ENCODE measurements at regions not wholly inside any gene's neighbourhood (a gene's known extent, or its start where the extent isn't known, plus 50 kb on each side); places are given as distances from the start of the nearest gene placed in this dataset.

GRCh38 chr11:37858398-37858797 is 1260.4 kb upstream of the RAG2 start:
- H3K79me2 ChIP-seq (ENCODE audit: insufficient read depth, low read depth, low read length), result no peaks in the 10 kb centered on the region
- POLR2A ChIA-PET, result no interaction called here
- H3K9me3 ChIP-seq (ENCODE audit: low read length), result no peaks in the 10 kb centered on the region
- no peaks in the 10 kb centered on the region for H3K9me2 ChIP-seq (ENCODE audit: insufficient read depth, low read length)
- no peak overlapping the region for H3K4me3 ChIP-seq (ENCODE audit: low read depth, low read length, poor library complexity, severe bottlenecking)
- CTCF ChIA-PET (ENCODE audit: unreplicated experiment), result no interaction called here
- no peak for TF ChIP-seq EZH2phosphoT487 (IDR thresholded peaks at IDR 0.05; ENCODE audit: borderline replicate concordance, low read depth, low read length)
- peak; percentile 29; the same call in 1 of the 2 replicates for TF ChIP-seq CTCF (conservative IDR thresholded peaks at IDR 0.05; ENCODE audit: low read length)
- H2AFZ ChIP-seq (ENCODE audit: low read length), result no peak overlapping the region
- H3K36me3 ChIP-seq (ENCODE audit: insufficient read depth, low read length), result no peaks in the 10 kb centered on the region
- no peak for DNase-seq (ENCODE audit: low spot score)
- no peak overlapping the region for H3K27ac ChIP-seq (ENCODE audit: low read depth, low read length, poor library complexity, severe bottlenecking)
- H3K4me1 ChIP-seq (ENCODE audit: insufficient read depth, low read length, poor library complexity, severe bottlenecking), result no peaks in the 10 kb centered on the region
- no TSS peak for BruUV-seq (replicated peaks)
- no peak overlapping the region for H3K4me2 ChIP-seq (ENCODE audit: low read length)
- no peaks in the 10 kb centered on the region for H4K20me1 ChIP-seq (ENCODE audit: insufficient read depth, low read length)
- intact Hi-C loops (cut with micrococcal nuclease; ENCODE audit: unreplicated experiment), result no loop called here

GRCh38 chr11:37857726-37858125 is 1259.7 kb upstream of the RAG2 start:
- Histone ChIP-seq H3K9me2 (ENCODE audit: insufficient read depth, low read length) (no peaks in the 10 kb centered on the region), H3K4me3 (ENCODE audit: low read depth, low read length, poor library complexity, severe bottlenecking) (no peak overlapping the region), H3K79me2 (ENCODE audit: insufficient read depth, low read depth, low read length) (no peaks in the 10 kb centered on the region), H2AFZ (ENCODE audit: low read length) (no peak overlapping the region), H3K36me3 (ENCODE audit: insufficient read depth, low read length) (no peaks in the 10 kb centered on the region), H3K27ac (ENCODE audit: low read depth, low read length, poor library complexity, severe bottlenecking) (no peak overlapping the region), H3K4me2 (ENCODE audit: low read length) (no peak overlapping the region), H4K20me1 (ENCODE audit: insufficient read depth, low read length) (no peaks in the 10 kb centered on the region), H3K4me1 (ENCODE audit: insufficient read depth, low read length, poor library complexity, severe bottlenecking) (no peaks in the 10 kb centered on the region), H3K9me3 (ENCODE audit: low read length) (no peaks in the 10 kb centered on the region)
- DNase-seq (ENCODE audit: low spot score), result no peak
- intact Hi-C loops (cut with micrococcal nuclease; ENCODE audit: unreplicated experiment), result no loop called here
- CTCF ChIA-PET (ENCODE audit: unreplicated experiment), result no interaction called here
- POLR2A ChIA-PET, result no interaction called here
- TF ChIP-seq EZH2phosphoT487 (IDR thresholded peaks at IDR 0.05; ENCODE audit: borderline replicate concordance, low read depth, low read length), result no peak
- TF ChIP-seq CTCF (conservative IDR thresholded peaks at IDR 0.05; ENCODE audit: low read length), result no peak
- BruUV-seq (replicated peaks), result no TSS peak

- H3K36me3 ChIP-seq (ENCODE audit: insufficient read depth, low read length), result no peaks in the 10 kb centered on the region
- H3K9me3 ChIP-seq (ENCODE audit: low read length), result no peaks in the 10 kb centered on the region
- DNase-seq (ENCODE audit: low spot score), result no peak
- POLR2A ChIA-PET, result interaction anchor here (0.6 kb wide), 1 partner anchor 175 kb away, joined by 3 read pairs; no protein-coding TSS in a partner anchor
- TF ChIP-seq CTCF (conservative IDR thresholded peaks at IDR 0.05; ENCODE audit: low read length) (no peak), EZH2phosphoT487 (IDR thresholded peaks at IDR 0.05; ENCODE audit: borderline replicate concordance, low read depth, low read length) (no peak)
- no peak overlapping the region for H3K4me2 ChIP-seq (ENCODE audit: low read length)
- H2AFZ ChIP-seq (ENCODE audit: low read length), result no peak overlapping the region
- H3K27ac ChIP-seq (ENCODE audit: low read depth, low read length, poor library complexity, severe bottlenecking), result no peak overlapping the region
- no peak overlapping the region for H3K4me3 ChIP-seq (ENCODE audit: low read depth, low read length, poor library complexity, severe bottlenecking)
- intact Hi-C loops (cut with micrococcal nuclease; ENCODE audit: unreplicated experiment), result no loop called here
- no peaks in the 10 kb centered on the region for H3K79me2 ChIP-seq (ENCODE audit: insufficient read depth, low read depth, low read length)
- no peaks in the 10 kb centered on the region for H3K9me2 ChIP-seq (ENCODE audit: insufficient read depth, low read length)
- no TSS peak for BruUV-seq (replicated peaks)
- no peaks in the 10 kb centered on the region for H4K20me1 ChIP-seq (ENCODE audit: insufficient read depth, low read length)
- CTCF ChIA-PET (ENCODE audit: unreplicated experiment), result no interaction called here
- no peaks in the 10 kb centered on the region for H3K4me1 ChIP-seq (ENCODE audit: insufficient read depth, low read length, poor library complexity, severe bottlenecking)
Measured at GRCh38 chr11:37849706-37850105, 1251.7 kb upstream of the RAG2 start.

Data from OCI-LY7 (cell line).